K562 (cell line): ENCODE measurements at regions not wholly inside any gene's neighbourhood (a gene's known extent, or its start where the extent isn't known, plus 50 kb on each side); places are given as distances from the start of the nearest gene placed in this dataset.

Experiments used
- ATAC-seq: fragments of 200-7000 bp; cut with Tn5 transposase; 3 replicates; pipeline ENCODE4 v1.9.1; 2020; ENCODE audit warnings: moderate library complexity
- BruUV-seq: library from RNA; stranded (reverse); fragments of 400-500 nt; replicated peaks from 2 replicates; lab custom pipeline; 2021; lab: Mats Ljungman, UMichigan
- CTCF ChIA-PET: fragments of 300-600 bp; formaldehyde crosslinking; extraction: SDS; loops from one replicate; lab custom pipeline; 2021; ENCODE audit warnings: low intra/inter-chr PET ratio; lab: Yijun Ruan, JAX
- POLR2A ChIA-PET: fragments of 300-600, 350-650 bp; sonication (Branson Sonifier 250); formaldehyde crosslinking; extraction: SDS; loops from one replicate; lab custom pipeline; 2021; ENCODE audit warnings: antibody characterized with exemption, inconsistent platforms; lab: Yijun Ruan, JAX
- DNase-seq, 4 experiments: peaks; one replicate each; pipeline versions ENCODE4 v3.0.0 to v3.0.0-alpha.2; 2011 to 2018; ENCODE audit warnings: low spot score in 3 of 4, mixed read lengths in 3 of 4; ENCODE audit errors: extremely low read depth in 1 of 4
- FAIRE-seq: peaks from 2 replicates; lab custom pipeline; 2011; peaks lifted over from hg19 to GRCh38; lab: Jason Lieb, UNC
- H2AFZ ChIP-seq: 2 replicates; pipeline ENCODE4 v1.6.0; 2011; ENCODE audit warnings: low read depth, low read length, control low read depth, inconsistent platforms
- H3K27ac ChIP-seq: fragments of 200-600 bp; 3 replicates; pipeline ENCODE4 v1.8.0; 2011; ENCODE audit warnings: low read depth, mild to moderate bottlenecking, control low read depth, inconsistent platforms, low read length, moderate library complexity, mixed read lengths; ENCODE audit errors: extremely low read depth
- H3K27me3 ChIP-seq, 2 experiments: fragments of 300-600 bp in 1 of 2; 2 replicates in 1 of 2; 3 replicates in 1 of 2; pipeline versions ENCODE4 v1.6.0 to v1.8.0; 2011; ENCODE audit warnings: inconsistent platforms in 2 of 2, low read length in 2 of 2, mild to moderate bottlenecking in 1 of 2, mixed read lengths in 1 of 2, moderate library complexity in 1 of 2; ENCODE audit not compliant: control insufficient read depth in 2 of 2, insufficient read depth in 2 of 2
- H3K36me3 ChIP-seq: fragments of 300-600 bp; 3 replicates; pipeline ENCODE4 v1.8.0; 2011; ENCODE audit warnings: mild to moderate bottlenecking, low read length, inconsistent platforms; ENCODE audit not compliant: control insufficient read depth, insufficient read depth
- H3K4me1 ChIP-seq, 2 experiments: fragments of 200-600 bp in 1 of 2; replicated peaks in 1 of 2; 2 replicates in 1 of 2; 3 replicates in 1 of 2; pipeline versions ENCODE4 v1.5.1 to v1.8.0; 2011; ENCODE audit warnings: inconsistent platforms in 2 of 2, low read length in 2 of 2, mild to moderate bottlenecking in 1 of 2, mixed read lengths in 1 of 2, moderate library complexity in 1 of 2; ENCODE audit not compliant: control insufficient read depth in 2 of 2, insufficient read depth in 2 of 2
- H3K4me2 ChIP-seq: 2 replicates; pipeline ENCODE4 v1.6.1; 2011; ENCODE audit warnings: low read length, control low read depth, inconsistent platforms, mixed read lengths; ENCODE audit not compliant: insufficient read depth
- H3K4me3 ChIP-seq: fragments of 200-600 bp; sonication (generic), shearing (Covaris generic); 2 replicates; pipeline ENCODE4 v1.5.1; 2016; ENCODE audit warnings: control low read depth, inconsistent platforms
- H3K79me2 ChIP-seq: fragments of 200-600 bp; 3 replicates; pipeline ENCODE4 v1.8.0; 2011; ENCODE audit warnings: low read length, inconsistent platforms; ENCODE audit not compliant: control insufficient read depth, insufficient read depth
- H3K9ac ChIP-seq, 2 experiments: 2 replicates each; pipeline versions ENCODE4 v1.6.0 to v1.6.1; 2011; ENCODE audit warnings: low read depth in 2 of 2, low read length in 2 of 2, control low read depth in 1 of 2, inconsistent platforms in 1 of 2, mild to moderate bottlenecking in 1 of 2, mixed read lengths in 1 of 2; ENCODE audit not compliant: insufficient read depth in 1 of 2
- H3K9me1 ChIP-seq: one replicate; pipeline ENCODE4 v1.6.0; 2011; ENCODE audit warnings: inconsistent platforms, mild to moderate bottlenecking, low read length, moderate library complexity; ENCODE audit not compliant: control insufficient read depth, insufficient read depth
- H3K9me3 ChIP-seq: replicated peaks from 2 replicates; pipeline ENCODE4 v1.5.1; 2011; ENCODE audit warnings: low read depth, low read length, inconsistent platforms; ENCODE audit not compliant: control insufficient read depth, insufficient read depth
- H4K20me1 ChIP-seq: replicated peaks from 2 replicates; pipeline ENCODE4 v1.6.1; 2011; ENCODE audit warnings: low read length, inconsistent platforms, mixed read lengths; ENCODE audit not compliant: control insufficient read depth, insufficient read depth
- CEBPB ChIP-seq: fragments of 450-650 bp; IDR thresholded peaks from 2 replicates; pipeline ENCODE4 v1.6.1; 2016; ENCODE audit warnings: missing genetic modification characterization, missing compliant biosample characterization
- EP300 ChIP-seq: IDR thresholded peaks from 2 replicates; pipeline ENCODE4 v1.6.1; 2012; ENCODE audit warnings: low read length, improper control_type of control experiment
- ETV1 ChIP-seq: fragments of 450-650 bp; conservative IDR thresholded peaks from 2 replicates; pipeline ENCODE4 v1.6.1; 2016; ENCODE audit warnings: missing genetic modification characterization, control low read depth, low read depth, missing compliant biosample characterization
- GTF2B ChIP-seq: IDR thresholded peaks from 2 replicates; pipeline ENCODE4 v1.6.1; 2011; ENCODE audit not compliant: insufficient read length; ENCODE audit errors: extremely low read depth
- MAZ ChIP-seq, 2 experiments: fragments of 450-650 bp in 1 of 2; sonication (generic) in 1 of 2; formaldehyde crosslinking; IDR thresholded peaks in 1 of 2; conservative IDR thresholded peaks in 1 of 2; 2 replicates each; pipeline versions ENCODE4 v1.4.0 to v1.5.0; 2020; ENCODE audit warnings: mild to moderate bottlenecking in 1 of 2, missing genetic modification reagents in 1 of 2
- MTA3 ChIP-seq: fragments of 450-650 bp; formaldehyde crosslinking; IDR thresholded peaks from 2 replicates; pipeline ENCODE4 v1.6.1; 2017; ENCODE audit warnings: mild to moderate bottlenecking, borderline replicate concordance
- NCOA2 ChIP-seq, 2 experiments: fragments of 450-650 bp; IDR thresholded peaks; 2 replicates each; pipeline ENCODE4 v1.6.1; 2018; ENCODE audit warnings: mild to moderate bottlenecking in 2 of 2, moderate library complexity in 1 of 2; ENCODE audit not compliant: partially characterized antibody in 2 of 2
- NFIC ChIP-seq: fragments of 450-650 bp; IDR thresholded peaks from 2 replicates; pipeline ENCODE4 v1.6.1; 2017; ENCODE audit warnings: mild to moderate bottlenecking, inconsistent platforms
- NR1H2 ChIP-seq: sonication (generic); formaldehyde crosslinking; IDR thresholded peaks from 2 replicates; pipeline ENCODE4 v1.4.0; 2020; ENCODE audit warnings: mild to moderate bottlenecking, missing genetic modification reagents
- NR2F6 ChIP-seq: fragments of 450-650 bp; formaldehyde crosslinking; IDR thresholded peaks from 2 replicates; pipeline ENCODE4 v1.4.0; 2020; ENCODE audit warnings: mild to moderate bottlenecking
- POLR2AphosphoS5 ChIP-seq: IDR thresholded peaks from 2 replicates; pipeline ENCODE4 v1.6.1; 2011; ENCODE audit warnings: mild to moderate bottlenecking, low read depth, low read length, moderate library complexity; ENCODE audit not compliant: control insufficient read depth, insufficient read depth
- SMARCE1 ChIP-seq: fragments of 450-650 bp; IDR thresholded peaks from 2 replicates; pipeline ENCODE4 v1.7.1; 2016; ENCODE audit warnings: mild to moderate bottlenecking
- TCF7 ChIP-seq: sonication (generic); IDR thresholded peaks from 2 replicates; pipeline ENCODE4 v1.6.1; 2016; ENCODE audit warnings: antibody characterized with exemption, borderline replicate concordance
- TEAD4 ChIP-seq, 2 experiments: sonication (generic) in 1 of 2; formaldehyde crosslinking in 1 of 2; IDR thresholded peaks; 2 replicates each; pipeline versions ENCODE4 v1.6.1 to v1.8.0; 2012 to 2022; ENCODE audit warnings: borderline replicate concordance in 1 of 2, inconsistent platforms in 1 of 2, low read length in 1 of 2, mild to moderate bottlenecking in 1 of 2, missing genetic modification reagents in 1 of 2
- TRIM28 ChIP-seq: fragments of 450-650 bp; IDR thresholded peaks from 2 replicates; pipeline ENCODE4 v1.6.1; 2017
- ZC3H8 ChIP-seq: fragments of 450-650 bp; IDR thresholded peaks from 2 replicates; pipeline ENCODE4 v1.6.1; 2017
- ZMIZ1 ChIP-seq, 2 experiments: fragments of 150-350 bp in 1 of 2; IDR thresholded peaks; 2 replicates each; pipeline ENCODE4 v1.6.1; 2012 to 2016; ENCODE audit warnings: low read depth in 2 of 2, low read length in 2 of 2, mild to moderate bottlenecking in 1 of 2, moderate library complexity in 1 of 2
- ZNF197 ChIP-seq: fragments of 200-800 bp; sonication (Bioruptor generic); IDR thresholded peaks from 2 replicates; pipeline ENCODE4 v1.6.1; 2016; ENCODE audit warnings: low read depth, missing genetic modification characterization, missing compliant biosample characterization
- WGBS: fragments of 100-300 bp; shearing (Covaris generic); methylation state at CpG from one replicate; pipeline ENCODE4 v1.1.6; 2016; ENCODE audit warnings: low coverage, mixed read lengths; ENCODE audit not compliant: insufficient coverage; ENCODE audit errors: missing lambda C conversion rate; 5-methylcytosine and 5-hydroxymethylcytosine counted together
- in situ Hi-C: fragments of 300-500 bp; cut with MboI; formaldehyde crosslinking; loops from 4 replicates; pipeline ENCODE4 v1.15.0; 2018; ENCODE audit warnings: inconsistent platforms, mixed read lengths
- intact Hi-C: fragments of 100-400 bp; cut with micrococcal nuclease; formaldehyde crosslinking; loops from 2 replicates; pipeline ENCODE4 v1.14.2; 2022

GRCh38 chr22:47320560-47320959, 558.1 kb downstream of the TBC1D22A start:
- Histone ChIP-seq H3K4me2 (no peak overlapping the region), H3K4me3 (no peak overlapping the region), H3K9ac (no peak overlapping the region), H3K36me3 (no peaks in the 10 kb centered on the region), H3K79me2 (no peaks in the 10 kb centered on the region; the same call in 2 of the 3 replicates), H3K9me3 (no peaks in the 10 kb centered on the region), H3K27ac (no peak overlapping the region), H3K27me3 (no peaks in the 10 kb centered on the region), H3K4me1 (no peaks in the 10 kb centered on the region), H4K20me1 (no peaks in the 10 kb centered on the region), H2AFZ (no peak overlapping the region), H3K9me1 (no peaks in the 10 kb centered on the region)
- TF ChIP-seq ZNF197 (CRISPR knock-in tag) = no peak
- TF ChIP-seq EP300 = no peak
- TF ChIP-seq MTA3 = no peak
- no peak for TF ChIP-seq TCF7
- TF ChIP-seq NFIC = no peak
- TF ChIP-seq SMARCE1 = no peak
- no peak for TF ChIP-seq MAZ (CRISPR knock-in tag; conservative IDR thresholded peaks at IDR 0.05 in 1 of 2, IDR thresholded peaks at IDR 0.05 in 1 of 2)
- TF ChIP-seq NR2F6 (CRISPR knock-in tag) = no peak
- no peak for TF ChIP-seq NCOA2 (IDR thresholded peaks at IDR 0.05; ENCODE audit: partially characterized antibody in 2 of 2)
- no peak for TF ChIP-seq CEBPB (tag)
- no peak for TF ChIP-seq ZC3H8
- no peak for TF ChIP-seq NR1H2 (CRISPR knock-in tag)
- TF ChIP-seq ETV1 = no peak
- no peak for TF ChIP-seq GTF2B
- TF ChIP-seq ZMIZ1 (IDR thresholded peaks at IDR 0.05; ENCODE audit: low read depth in 2 of 2, low read length in 2 of 2) = no peak
- no peak for TF ChIP-seq POLR2AphosphoS5
- no peak for TF ChIP-seq TEAD4 (IDR thresholded peaks at IDR 0.05; ENCODE audit: low read length)
- TF ChIP-seq TEAD4 (CRISPR knock-in tag; IDR thresholded peaks at IDR 0.05; ENCODE audit: borderline replicate concordance) = no peak
- no peak for TF ChIP-seq TRIM28
- no peak for DNase-seq
- no TSS peak for BruUV-seq
- no peak for FAIRE-seq
- WGBS = 0% methylated on average over 1 of the region's 1 CpG
- ChIA-PET POLR2A (interaction anchor here (1.1 kb wide), 1 partner anchor 12 kb away, joined by 3 read pairs; no protein-coding TSS in a partner anchor), CTCF (no interaction called here)
- in situ Hi-C loops (no loop called here), intact Hi-C loops (no loop called here)
- ATAC-seq = no peak
